ENCODE measurements at regions not wholly inside any gene's neighbourhood (a gene's known extent, or its start where the extent isn't known, plus 50 kb on each side); places are given as distances from the start of the nearest gene placed in this dataset.

- DNase-seq: peak; percentile 19
These were observed 126.7 kb downstream of the PJA2 start for GRCh38 chr5:109283086-109283485.

GRCh38 chr5:109281136-109281690 is 128.6 kb downstream of the PJA2 start:
- no peak for DNase-seq

- DNase-seq: no peak
These were observed 131.6 kb downstream of the PJA2 start for GRCh38 chr5:109278141-109278540.

GRCh38 chr5:109275919-109276318 is 133.9 kb downstream of the PJA2 start:
- no peak for DNase-seq

GRCh38 chr5:109273594-109273993 is 136.2 kb downstream of the PJA2 start:
- DNase-seq: no peak

- no peak for DNase-seq
These were observed 142.5 kb downstream of the PJA2 start for GRCh38 chr5:109267283-109267682.

GRCh38 chr5:109258755-109259154 is 151.0 kb downstream of the PJA2 start:
- DNase-seq: no peak

- DNase-seq: no peak
These were observed 153.3 kb downstream of the PJA2 start for GRCh38 chr5:109256486-109256885.

- DNase-seq: peak; percentile 11
These were observed 155.3 kb downstream of the PJA2 start for GRCh38 chr5:109254511-109254910.

GRCh38 chr5:109253262-109253661 is 156.5 kb downstream of the PJA2 start:
- DNase-seq: no peak

GRCh38 chr5:109252731-109253130 is 157.0 kb downstream of the PJA2 start:
- DNase-seq: no peak

GRCh38 chr5:109250533-109251329 is 159.0 kb downstream of the PJA2 start:
- DNase-seq: no peak

- DNase-seq: no peak
These were observed 159.7 kb downstream of the PJA2 start for GRCh38 chr5:109250080-109250479.

GRCh38 chr5:109249126-109249525 is 160.6 kb downstream of the PJA2 start:
- no peak for DNase-seq

GRCh38 chr5:109247986-109248385 is 161.8 kb downstream of the PJA2 start:
- DNase-seq: no peak

GRCh38 chr5:109246841-109247592 is 162.8 kb downstream of the PJA2 start:
- DNase-seq: no peak
